Inflammatory macrophage treated with lipopolysaccharide for 4 hours (primary cell): ENCODE measurements at regions not wholly inside any gene's neighbourhood (a gene's known extent, or its start where the extent isn't known, plus 50 kb on each side); places are given as distances from the start of the nearest gene placed in this dataset.

ENCODE experiments used
- DNase-seq: peaks from one replicate; pipeline ENCODE4 v3.0.0-alpha.2; 2020

GRCh38 chr10:88110822-88111221, 247.4 kb downstream of the PTEN start:
- no peak for DNase-seq

GRCh38 chr10:88111294-88111693, 247.9 kb downstream of the PTEN start:
- DNase-seq: peak; percentile 47

- no peak for DNase-seq
Measured at GRCh38 chr10:88113232-88113631, 249.8 kb downstream of the PTEN start.

- no peak for DNase-seq
Measured at GRCh38 chr10:88113657-88114272, 250.3 kb downstream of the PTEN start.

- DNase-seq: peak; percentile 80
Measured at GRCh38 chr10:88114368-88114767, 250.9 kb downstream of the PTEN start.

GRCh38 chr10:88115407-88115806, 252.0 kb downstream of the PTEN start:
- DNase-seq: no peak

GRCh38 chr10:88115968-88116367, 252.5 kb downstream of the PTEN start:
- no peak for DNase-seq

- DNase-seq: peak; percentile 47
Measured at GRCh38 chr10:88116481-88116880, 253.1 kb downstream of the PTEN start.

GRCh38 chr10:88116971-88117626, 253.7 kb downstream of the PTEN start:
- DNase-seq: no peak

GRCh38 chr10:88117869-88118632, 254.6 kb downstream of the PTEN start:
- peak; percentile 52 for DNase-seq

- peak; percentile 63 for DNase-seq
Measured at GRCh38 chr10:88118729-88119128, 255.3 kb downstream of the PTEN start.

GRCh38 chr10:88119160-88119559, 255.7 kb downstream of the PTEN start:
- DNase-seq: no peak

GRCh38 chr10:88120075-88120474, 256.6 kb downstream of the PTEN start:
- DNase-seq: no peak

GRCh38 chr10:88120599-88121333, 257.3 kb downstream of the PTEN start:
- DNase-seq: peak; percentile 18

- DNase-seq: no peak
Measured at GRCh38 chr10:88121361-88121760, 257.9 kb downstream of the PTEN start.

GRCh38 chr10:88122145-88122544, 258.7 kb downstream of the PTEN start:
- DNase-seq: no peak

- no peak for DNase-seq
Measured at GRCh38 chr10:88122576-88122975, 259.2 kb downstream of the PTEN start.

GRCh38 chr10:88125766-88126165, 262.3 kb downstream of the PTEN start:
- no peak for DNase-seq

- DNase-seq: no peak
Measured at GRCh38 chr10:88126699-88127098, 263.3 kb downstream of the PTEN start.

GRCh38 chr10:88127269-88127668, 263.8 kb downstream of the PTEN start:
- peak; percentile 77 for DNase-seq

GRCh38 chr10:88127766-88128165, 264.3 kb downstream of the PTEN start:
- no peak for DNase-seq

- peak; percentile 32 for DNase-seq
Measured at GRCh38 chr10:88129013-88129412, 265.6 kb downstream of the PTEN start.

GRCh38 chr10:88130912-88131311, 267.5 kb downstream of the PTEN start:
- DNase-seq: no peak
